ENCODE measurements at regions not wholly inside any gene's neighbourhood (a gene's known extent, or its start where the extent isn't known, plus 50 kb on each side); places are given as distances from the start of the nearest gene placed in this dataset.
"Not testable (repeated sequence)": the region's sequence is repeated elsewhere in the genome, so short reads cannot be mapped to it uniquely, and the experiment has no call there.

- no peak for DNase-seq
- no peaks in the 10 kb centered on the region for H3K27me3 ChIP-seq
- H3K36me3 ChIP-seq, result no peaks in the 10 kb centered on the region
- H3K27ac ChIP-seq, result no peak overlapping the region
- TF ChIP-seq CTCF (IDR thresholded peaks at IDR 0.05) (no peak), POLR2A (IDR thresholded peaks at IDR 0.05) (no peak)
- H3K4me3 ChIP-seq, result no peak overlapping the region
- no peaks in the 10 kb centered on the region for H3K9me3 ChIP-seq
- no peaks in the 10 kb centered on the region for H3K4me1 ChIP-seq
These were observed 154.7 kb downstream of the KCNJ2 start for GRCh38 chr17:70324031-70324430.

GRCh38 chr17:70327279-70327678 is 157.9 kb downstream of the KCNJ2 start:
- H3K36me3 ChIP-seq, result no peaks in the 10 kb centered on the region
- no peaks in the 10 kb centered on the region for H3K9me3 ChIP-seq
- no peaks in the 10 kb centered on the region for H3K27me3 ChIP-seq
- TF ChIP-seq POLR2A (IDR thresholded peaks at IDR 0.05), result no peak
- no peak for TF ChIP-seq CTCF (IDR thresholded peaks at IDR 0.05)
- H3K4me1 ChIP-seq, result peaks cover 0 to 3% (median 0%) of the 10 kb centered on the region in 4 donors
- no peak overlapping the region for H3K4me3 ChIP-seq
- no peak overlapping the region for H3K27ac ChIP-seq
- no peak for DNase-seq

GRCh38 chr17:70327723-70328122 is 158.4 kb downstream of the KCNJ2 start:
- Histone ChIP-seq H3K27me3 (no peaks in the 10 kb centered on the region), H3K36me3 (no peaks in the 10 kb centered on the region), H3K4me3 (no peak overlapping the region), H3K27ac (no peak overlapping the region), H3K4me1 (peaks cover 0 to 4% (median 0%) of the 10 kb centered on the region in 4 donors), H3K9me3 (no peaks in the 10 kb centered on the region)
- TF ChIP-seq CTCF (IDR thresholded peaks at IDR 0.05) (no peak), POLR2A (IDR thresholded peaks at IDR 0.05) (no peak)
- DNase-seq, result no peak

- Histone ChIP-seq H3K4me1 (peaks cover 0 to 4% (median 0%) of the 10 kb centered on the region in 4 donors), H3K9me3 (no peaks in the 10 kb centered on the region), H3K27me3 (no peaks in the 10 kb centered on the region), H3K36me3 (no peaks in the 10 kb centered on the region), H3K27ac (no peak overlapping the region), H3K4me3 (no peak overlapping the region)
- DNase-seq, result no peak
- TF ChIP-seq CTCF (IDR thresholded peaks at IDR 0.05) (no peak), POLR2A (IDR thresholded peaks at IDR 0.05) (no peak)
These were observed 160.4 kb downstream of the KCNJ2 start for GRCh38 chr17:70329721-70330120.

GRCh38 chr17:70331066-70331465 is 161.7 kb downstream of the KCNJ2 start:
- H3K27me3 ChIP-seq, DNase-seq, H3K27ac ChIP-seq, H3K4me1 ChIP-seq, H3K36me3 ChIP-seq, H3K4me3 ChIP-seq, H3K9me3 ChIP-seq: not testable (repeated sequence)

GRCh38 chr17:70332356-70333210 is 163.3 kb downstream of the KCNJ2 start:
- H3K4me3 ChIP-seq, result no peak overlapping the region
- no peak overlapping the region for H3K27ac ChIP-seq
- no peak for TF ChIP-seq CTCF (IDR thresholded peaks at IDR 0.05)
- no peak for TF ChIP-seq POLR2A (IDR thresholded peaks at IDR 0.05)
- H3K4me1 ChIP-seq, result peaks cover 0 to 4% (median 0%) of the 10 kb centered on the region in 4 donors
- no peaks in the 10 kb centered on the region for H3K27me3 ChIP-seq
- no peak for DNase-seq
- H3K36me3 ChIP-seq, result no peaks in the 10 kb centered on the region
- no peaks in the 10 kb centered on the region for H3K9me3 ChIP-seq

Data from Peyer's patch (tissue), 4 donors.